ENCODE measurements at regions not wholly inside any gene's neighbourhood (a gene's known extent, or its start where the extent isn't known, plus 50 kb on each side); places are given as distances from the start of the nearest gene placed in this dataset.
"Not testable (repeated sequence)": the region's sequence is repeated elsewhere in the genome, so short reads cannot be mapped to it uniquely, and the experiment has no call there.

DNA sequence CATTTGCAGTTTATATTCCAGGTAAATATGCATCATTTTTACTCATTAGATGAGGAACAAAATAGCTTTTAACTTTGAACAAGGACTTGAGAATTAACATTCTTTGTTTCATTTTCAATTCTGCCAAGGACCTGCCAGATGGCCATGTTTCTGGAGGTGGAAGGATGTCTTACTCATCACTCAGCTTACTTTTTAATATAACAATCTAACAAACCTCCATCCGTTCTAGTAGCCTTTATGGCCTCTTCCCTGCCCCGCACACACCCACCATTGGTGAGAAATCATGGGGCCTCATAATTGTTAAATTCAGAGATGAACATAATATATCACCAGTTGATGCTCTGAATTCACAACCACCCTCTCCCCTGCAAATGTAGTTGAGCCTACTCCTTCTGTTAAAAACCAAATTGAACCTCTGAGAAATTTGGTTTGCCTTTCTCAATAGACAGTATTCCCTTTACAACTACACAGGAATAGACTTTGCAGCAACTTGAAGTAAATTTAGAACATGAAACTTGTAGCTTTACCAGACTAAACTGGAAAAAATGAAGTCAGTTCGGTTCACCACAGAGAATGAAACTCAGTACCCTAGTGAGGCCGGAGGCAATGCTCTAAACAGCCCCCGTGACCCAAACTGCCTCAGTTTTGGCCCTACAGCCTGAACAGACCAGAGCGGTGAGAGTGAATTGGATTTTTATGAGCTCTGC is 50.1 kb upstream of the ACSL4 start:
- H3K36me3 Mint-ChIP-seq (ENCODE audit: insufficient read depth, unreplicated experiment) = no peaks in the 10 kb centered on the region
- H3K4me1 ChIP-seq = no peaks in the 10 kb centered on the region
- no peaks in the 10 kb centered on the region for H3K27me3 ChIP-seq (replicated peaks; ENCODE audit: control insufficient read depth, insufficient read depth, low read length)
- H3K4me3 Mint-ChIP-seq (ENCODE audit: unreplicated experiment) = no peak overlapping the region
- no peaks in the 10 kb centered on the region for H3K36me3 ChIP-seq (ENCODE audit: control insufficient read depth, insufficient read depth, low read length)
- intact Hi-C loops (cut with micrococcal nuclease; ENCODE audit: unreplicated experiment) = no loop called here
- no peak for TF ChIP-seq CTCF (IDR thresholded peaks at IDR 0.05; ENCODE audit: insufficient read depth in 1 of 2, low read depth in 1 of 2, low read length in 1 of 2, severe bottlenecking in 1 of 2, unreplicated experiment in 1 of 2)
- no peaks in the 10 kb centered on the region for H3K27me3 Mint-ChIP-seq (ENCODE audit: insufficient read depth, unreplicated experiment)
- H3K9me3 ChIP-seq = no peaks in the 10 kb centered on the region
- no peak for DNase-seq
- no TSS peak for BruUV-seq (replicated peaks)
- no peak overlapping the region for H3K27ac Mint-ChIP-seq (ENCODE audit: unreplicated experiment)
- H3K4me3 ChIP-seq (ENCODE audit: low read depth, low read length) = no peak overlapping the region
- ChIA-PET POLR2A (no interaction called here), CTCF (no interaction called here)
- no peaks in the 10 kb centered on the region for H3K4me1 Mint-ChIP-seq (ENCODE audit: low read depth, unreplicated experiment)
- no peaks in the 10 kb centered on the region for H3K9me3 Mint-ChIP-seq (ENCODE audit: unreplicated experiment)

GRCh38 chrX:109783701-109784079 is 50.6 kb upstream of the ACSL4 start:
- intact Hi-C loops (cut with micrococcal nuclease; ENCODE audit: unreplicated experiment) = no loop called here
- H3K36me3 Mint-ChIP-seq (ENCODE audit: insufficient read depth, unreplicated experiment) = no peaks in the 10 kb centered on the region
- no peaks in the 10 kb centered on the region for H3K27me3 ChIP-seq (replicated peaks; ENCODE audit: control insufficient read depth, insufficient read depth, low read length)
- ChIA-PET CTCF (no interaction called here), POLR2A (no interaction called here)
- TF ChIP-seq CTCF (IDR thresholded peaks at IDR 0.05; ENCODE audit: insufficient read depth in 1 of 2, low read depth in 1 of 2, low read length in 1 of 2, severe bottlenecking in 1 of 2, unreplicated experiment in 1 of 2) = no peak
- H3K9me3 Mint-ChIP-seq (ENCODE audit: unreplicated experiment) = no peaks in the 10 kb centered on the region
- H3K27ac Mint-ChIP-seq (ENCODE audit: unreplicated experiment) = no peak overlapping the region
- no peaks in the 10 kb centered on the region for H3K4me1 ChIP-seq
- H3K4me3 Mint-ChIP-seq (ENCODE audit: unreplicated experiment) = no peak overlapping the region
- H3K4me3 ChIP-seq (ENCODE audit: low read depth, low read length) = no peak overlapping the region
- no peaks in the 10 kb centered on the region for H3K27me3 Mint-ChIP-seq (ENCODE audit: insufficient read depth, unreplicated experiment)
- H3K9me3 ChIP-seq = no peaks in the 10 kb centered on the region
- no peak for DNase-seq
- no peaks in the 10 kb centered on the region for H3K36me3 ChIP-seq (ENCODE audit: control insufficient read depth, insufficient read depth, low read length)
- no TSS peak for BruUV-seq (replicated peaks)
- H3K4me1 Mint-ChIP-seq (ENCODE audit: low read depth, unreplicated experiment) = no peaks in the 10 kb centered on the region

DNA sequence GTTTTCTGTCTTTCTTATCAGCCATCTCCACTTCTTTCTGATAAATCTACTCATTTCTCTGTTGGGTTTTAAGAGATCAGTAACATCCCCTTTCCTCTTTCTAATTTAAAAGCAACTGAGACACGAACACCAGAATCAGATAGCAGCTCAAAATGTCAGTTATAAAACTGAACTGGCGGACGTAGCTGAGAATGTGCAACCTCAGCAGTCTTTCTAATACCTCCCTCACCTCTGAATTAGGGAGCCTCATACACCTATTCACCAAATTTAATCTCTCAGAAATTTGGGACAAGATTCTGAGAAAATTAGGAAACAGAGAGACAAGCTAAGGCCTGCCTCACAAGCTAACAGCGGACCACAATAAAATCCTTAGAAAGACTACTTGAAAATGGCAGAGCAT is 52.0 kb upstream of the ACSL4 start:
- CTCF ChIA-PET = no interaction called here
- Mint-ChIP-seq H3K9me3 (ENCODE audit: unreplicated experiment) (no peaks in the 10 kb centered on the region), H3K27me3 (ENCODE audit: insufficient read depth, unreplicated experiment) (no peaks in the 10 kb centered on the region), H3K27ac (ENCODE audit: unreplicated experiment) (no peak overlapping the region), H3K4me3 (ENCODE audit: unreplicated experiment) (no peak overlapping the region), H3K36me3 (ENCODE audit: insufficient read depth, unreplicated experiment) (no peaks in the 10 kb centered on the region), H3K4me1 (ENCODE audit: low read depth, unreplicated experiment) (no peaks in the 10 kb centered on the region)
- intact Hi-C loops (cut with micrococcal nuclease; ENCODE audit: unreplicated experiment) = no loop called here
- no peaks in the 10 kb centered on the region for H3K36me3 ChIP-seq (ENCODE audit: control insufficient read depth, insufficient read depth, low read length)
- no peak overlapping the region for H3K4me3 ChIP-seq (ENCODE audit: low read depth, low read length)
- no peak for DNase-seq
- BruUV-seq (replicated peaks) = no TSS peak
- POLR2A ChIA-PET = no interaction called here
- H3K9me3 ChIP-seq = no peaks in the 10 kb centered on the region
- no peak for TF ChIP-seq CTCF (IDR thresholded peaks at IDR 0.05; ENCODE audit: insufficient read depth in 1 of 2, low read depth in 1 of 2, low read length in 1 of 2, severe bottlenecking in 1 of 2, unreplicated experiment in 1 of 2)
- H3K27me3 ChIP-seq (replicated peaks; ENCODE audit: control insufficient read depth, insufficient read depth, low read length) = no peaks in the 10 kb centered on the region
- no peaks in the 10 kb centered on the region for H3K4me1 ChIP-seq

DNA sequence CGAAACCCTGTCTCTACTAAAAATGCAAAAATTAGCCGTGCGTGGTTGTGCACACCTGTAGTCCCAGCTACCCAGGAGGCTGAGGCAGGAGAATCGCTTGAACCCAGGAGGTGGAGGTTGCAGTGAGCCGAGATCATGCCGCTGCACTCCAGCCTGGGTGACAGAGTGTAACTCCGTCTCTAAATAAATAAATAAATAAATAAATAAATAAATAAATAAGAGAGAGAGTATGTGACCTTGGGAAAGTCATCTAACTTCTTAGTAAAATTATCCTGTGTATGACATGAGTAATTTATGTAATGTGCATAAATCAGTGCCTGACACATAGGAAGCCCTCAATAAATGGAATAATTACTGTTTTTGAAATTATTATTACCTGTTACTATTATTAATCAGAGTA is 57.5 kb upstream of the ACSL4 start:
- H3K9me3 ChIP-seq; H3K27me3 Mint-ChIP-seq (ENCODE audit: insufficient read depth, unreplicated experiment); BruUV-seq (replicated peaks); H3K36me3 Mint-ChIP-seq (ENCODE audit: insufficient read depth, unreplicated experiment); intact Hi-C loops (cut with micrococcal nuclease; ENCODE audit: unreplicated experiment); POLR2A ChIA-PET; H3K27me3 ChIP-seq (replicated peaks; ENCODE audit: control insufficient read depth, insufficient read depth, low read length); H3K4me3 ChIP-seq (ENCODE audit: low read depth, low read length); H3K4me3 Mint-ChIP-seq (ENCODE audit: unreplicated experiment); H3K4me1 ChIP-seq; CTCF ChIA-PET; H3K36me3 ChIP-seq (ENCODE audit: control insufficient read depth, insufficient read depth, low read length); DNase-seq; H3K9me3 Mint-ChIP-seq (ENCODE audit: unreplicated experiment); H3K27ac Mint-ChIP-seq (ENCODE audit: unreplicated experiment); H3K4me1 Mint-ChIP-seq (ENCODE audit: low read depth, unreplicated experiment): not testable (repeated sequence)
